ENCODE measurements at regions not wholly inside any gene's neighbourhood (a gene's known extent, or its start where the extent isn't known, plus 50 kb on each side); places are given as distances from the start of the nearest gene placed in this dataset.

- TF ChIP-seq CTCF (IDR thresholded peaks at IDR 0.05), result no peak
- no peak for TF ChIP-seq POLR2A (IDR thresholded peaks at IDR 0.05)
These were observed 1117.0 kb downstream of the DSC3 start for GRCh38 chr18:29925566-29925965.

All from heart left ventricle (tissue), 13 donors.